DND-41 (cell line): ENCODE measurements at regions not wholly inside any gene's neighbourhood (a gene's known extent, or its start where the extent isn't known, plus 50 kb on each side); places are given as distances from the start of the nearest gene placed in this dataset.

Experiments
- CTCF ChIP-seq: IDR thresholded peaks from 2 replicates; pipeline ENCODE4 v1.5.1; 2012; ENCODE audit warnings: borderline replicate concordance, low read length, moderate library complexity, mild to moderate bottlenecking; ENCODE audit not compliant: poor library complexity, severe bottlenecking; ENCODE audit errors: extremely low read depth
- EZH2 ChIP-seq: IDR thresholded peaks from 3 replicates; pipeline ENCODE4 v1.6.1; 2012; ENCODE audit warnings: borderline replicate concordance, low read depth, mild to moderate bottlenecking, moderate library complexity, low read length, inconsistent platforms; ENCODE audit not compliant: severe bottlenecking

DNA sequence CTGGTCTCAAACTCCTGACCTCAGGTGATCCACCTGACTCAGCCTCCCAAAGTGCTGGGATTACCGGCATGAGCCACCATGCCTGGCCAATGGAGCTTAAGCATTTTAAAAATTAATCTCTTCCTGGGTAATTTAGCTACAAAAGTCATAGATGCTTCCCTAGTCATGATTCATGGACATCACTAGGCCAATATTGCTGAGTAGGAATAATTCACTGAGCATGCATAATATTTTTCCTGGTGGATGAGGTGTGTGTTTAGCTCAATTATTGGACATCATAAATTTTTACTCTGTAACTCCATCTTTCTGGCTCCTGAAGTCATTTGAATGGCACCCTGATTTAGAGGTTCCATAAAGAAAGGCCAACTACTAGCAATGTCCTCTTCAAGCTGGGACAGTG, 512.9 kb upstream of the AGTR1 start:
- TF ChIP-seq CTCF (no peak), EZH2 (no peak)
